CD4-positive, alpha-beta T cell (primary cell): ENCODE measurements at regions not wholly inside any gene's neighbourhood (a gene's known extent, or its start where the extent isn't known, plus 50 kb on each side); places are given as distances from the start of the nearest gene placed in this dataset.

Experiments
- ATAC-seq: fragments of 200-7000 bp; cut with Tn5 transposase; one replicate; pipeline ENCODE4 v1.10.0; 2022; ENCODE audit warnings: mild to moderate bottlenecking; ENCODE audit not compliant: poor library complexity
- CTCF ChIA-PET: fragments of 350-600 bp; sonication (Branson Sonifier 250); formaldehyde crosslinking; loops from one replicate; lab custom pipeline; 2021; ENCODE audit warnings: antibody characterized with exemption, inconsistent platforms; lab: Charles Lee
- POLR2A ChIA-PET: fragments of 350-600 bp; sonication (Branson Sonifier 250); formaldehyde crosslinking; loops from one replicate; lab custom pipeline; 2021; ENCODE audit warnings: antibody characterized with exemption, inconsistent platforms; lab: Charles Lee
- DNase-seq, 14 experiments: peaks; one replicate each; pipeline ENCODE4 v3.0.0-alpha.2; 2013 to 2020; ENCODE audit warnings: mixed read lengths in 2 of 14
- H3K27ac ChIP-seq, 2 donors: one replicate each; pipeline versions ENCODE4 v1.5.1 to v1.7.0; 2013; ENCODE audit warnings: low read length in 2 of 2, low read depth in 1 of 2, mild to moderate bottlenecking in 1 of 2
- H3K27me3 ChIP-seq, 2 experiments: 1 replicate in 1 of 2; 2 replicates in 1 of 2; pipeline versions ENCODE4 v1.6.1 to v1.7.0; 2013; ENCODE audit warnings: low read length in 2 of 2, control low read depth in 1 of 2, mild to moderate bottlenecking in 1 of 2, moderate library complexity in 1 of 2; ENCODE audit not compliant: insufficient read depth in 2 of 2, control insufficient read depth in 1 of 2
- H3K36me3 ChIP-seq: one replicate; pipeline ENCODE4 v1.6.1; 2013; ENCODE audit warnings: low read length, control low read depth; ENCODE audit not compliant: insufficient read depth
- H3K4me1 ChIP-seq: one replicate; pipeline ENCODE4 v1.6.1; 2013; ENCODE audit warnings: low read length, control low read depth; ENCODE audit not compliant: insufficient read depth
- H3K4me3 ChIP-seq: one replicate; pipeline ENCODE4 v1.5.1; 2013; ENCODE audit warnings: mild to moderate bottlenecking, low read length, moderate library complexity
- H3K9me3 ChIP-seq, 2 experiments: 1 replicate in 1 of 2; 2 replicates in 1 of 2; pipeline versions ENCODE4 v1.6.1 to v1.7.0; 2013; ENCODE audit warnings: low read length in 2 of 2, mild to moderate bottlenecking in 2 of 2, control low read depth in 1 of 2, moderate library complexity in 1 of 2; ENCODE audit not compliant: control insufficient read depth in 1 of 2, insufficient read depth in 1 of 2
- H3K27ac Mint-ChIP-seq: one replicate; pipeline ENCODE4 v1.8.0; 2020; ENCODE audit warnings: mixed read lengths
- H3K27me3 Mint-ChIP-seq: one replicate; pipeline ENCODE4 v1.8.0; 2021; ENCODE audit warnings: mixed read lengths
- H3K36me3 Mint-ChIP-seq: one replicate; pipeline ENCODE4 v1.8.0; 2021; ENCODE audit warnings: low read depth, mixed read lengths
- H3K4me1 Mint-ChIP-seq: one replicate; pipeline ENCODE4 v1.8.0; 2021; ENCODE audit warnings: low read depth, mixed read lengths
- H3K4me3 Mint-ChIP-seq: one replicate; pipeline ENCODE4 v1.8.0; 2020; ENCODE audit warnings: mild to moderate bottlenecking, mixed read lengths
- H3K9me3 Mint-ChIP-seq: one replicate; pipeline ENCODE4 v1.8.0; 2020; ENCODE audit warnings: mixed read lengths
- intact Hi-C, 2 experiments: fragments of 100-400 bp; cut with DNase I in 1 of 2; cut with micrococcal nuclease in 1 of 2; formaldehyde crosslinking; loops; one replicate each; pipeline versions ENCODE4 v1.15.1 to v1.9.0; 2023 to 2025; cut with DNase I, micrococcal nuclease
- TF ChIP-seq, protein P1 (sequence below): fragments of 200-600 bp; IDR thresholded peaks from one replicate; pipeline ENCODE4 v1.8.0; 2022; ENCODE audit warnings: antibody characterized with exemption, mild to moderate bottlenecking

- TF ChIP-seq, protein P1, sequence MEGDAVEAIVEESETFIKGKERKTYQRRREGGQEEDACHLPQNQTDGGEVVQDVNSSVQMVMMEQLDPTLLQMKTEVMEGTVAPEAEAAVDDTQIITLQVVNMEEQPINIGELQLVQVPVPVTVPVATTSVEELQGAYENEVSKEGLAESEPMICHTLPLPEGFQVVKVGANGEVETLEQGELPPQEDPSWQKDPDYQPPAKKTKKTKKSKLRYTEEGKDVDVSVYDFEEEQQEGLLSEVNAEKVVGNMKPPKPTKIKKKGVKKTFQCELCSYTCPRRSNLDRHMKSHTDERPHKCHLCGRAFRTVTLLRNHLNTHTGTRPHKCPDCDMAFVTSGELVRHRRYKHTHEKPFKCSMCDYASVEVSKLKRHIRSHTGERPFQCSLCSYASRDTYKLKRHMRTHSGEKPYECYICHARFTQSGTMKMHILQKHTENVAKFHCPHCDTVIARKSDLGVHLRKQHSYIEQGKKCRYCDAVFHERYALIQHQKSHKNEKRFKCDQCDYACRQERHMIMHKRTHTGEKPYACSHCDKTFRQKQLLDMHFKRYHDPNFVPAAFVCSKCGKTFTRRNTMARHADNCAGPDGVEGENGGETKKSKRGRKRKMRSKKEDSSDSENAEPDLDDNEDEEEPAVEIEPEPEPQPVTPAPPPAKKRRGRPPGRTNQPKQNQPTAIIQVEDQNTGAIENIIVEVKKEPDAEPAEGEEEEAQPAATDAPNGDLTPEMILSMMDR: no peak
- H3K4me1 ChIP-seq: no peaks in the 10 kb centered on the region
- ATAC-seq: no peak
- DNase-seq: no peak
- H3K27ac ChIP-seq: no peak overlapping the region
- no peaks in the 10 kb centered on the region for H3K9me3 ChIP-seq
- Mint-ChIP-seq H3K36me3 (no peaks in the 10 kb centered on the region), H3K9me3 (no peaks in the 10 kb centered on the region), H3K27ac (no peak overlapping the region), H3K4me1 (no peaks in the 10 kb centered on the region), H3K27me3 (peaks cover 46% of the 10 kb centered on the region), H3K4me3 (no peak overlapping the region)
- ChIA-PET POLR2A (no interaction called here), CTCF (no interaction called here)
- intact Hi-C loops: no loop called here
- no peaks in the 10 kb centered on the region for H3K36me3 ChIP-seq
- H3K27me3 ChIP-seq: peaks cover 0 to 9% of the 10 kb centered on the region in 2 experiments
- no peak overlapping the region for H3K4me3 ChIP-seq
Measured at GRCh38 chr1:5580926-5581325, 411.3 kb downstream of the NPHP4 start.

GRCh38 chr1:5579966-5580365, 412.3 kb downstream of the NPHP4 start:
- no peaks in the 10 kb centered on the region for H3K4me1 Mint-ChIP-seq
- no peak overlapping the region for H3K4me3 Mint-ChIP-seq
- no peak overlapping the region for H3K27ac ChIP-seq
- no peak overlapping the region for H3K27ac Mint-ChIP-seq
- ATAC-seq (no peak), DNase-seq (no peak)
- ChIA-PET CTCF (no interaction called here), POLR2A (no interaction called here)
- intact Hi-C loops: no loop called here
- H3K9me3 ChIP-seq: no peaks in the 10 kb centered on the region
- no peaks in the 10 kb centered on the region for H3K36me3 Mint-ChIP-seq
- no peaks in the 10 kb centered on the region for H3K36me3 ChIP-seq
- TF ChIP-seq, protein P1: no peak
- H3K4me1 ChIP-seq: no peaks in the 10 kb centered on the region
- H3K27me3 Mint-ChIP-seq: peaks cover 43% of the 10 kb centered on the region
- no peaks in the 10 kb centered on the region for H3K9me3 Mint-ChIP-seq
- peaks cover 0 to 9% of the 10 kb centered on the region in 2 experiments for H3K27me3 ChIP-seq
- H3K4me3 ChIP-seq: no peak overlapping the region

DNA sequence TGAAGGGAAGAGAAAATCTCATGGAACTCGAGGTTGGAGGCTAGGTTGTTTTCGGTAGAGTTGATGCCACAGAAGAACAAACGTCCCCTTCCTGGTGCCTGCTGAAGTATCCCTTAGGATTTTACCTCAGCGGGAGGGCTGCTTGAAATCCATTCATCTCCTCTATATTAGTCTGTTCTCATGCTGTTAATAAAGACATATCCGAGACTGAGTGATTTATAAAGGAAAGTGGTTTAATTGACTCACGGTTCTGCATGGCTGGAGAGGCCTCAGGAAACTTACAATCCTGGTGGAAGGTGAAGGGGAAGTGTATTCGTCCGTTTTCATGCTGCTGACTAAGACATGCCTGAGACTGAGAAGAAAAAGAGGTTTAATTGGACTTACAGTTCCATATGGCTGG, 413.5 kb downstream of the NPHP4 start:
- intact Hi-C loops: no loop called here
- Mint-ChIP-seq H3K27me3 (peaks cover 44% of the 10 kb centered on the region), H3K9me3 (no peaks in the 10 kb centered on the region), H3K27ac (no peak overlapping the region), H3K4me1 (no peaks in the 10 kb centered on the region), H3K4me3 (no peak overlapping the region), H3K36me3 (no peaks in the 10 kb centered on the region)
- DNase-seq (no peak), ATAC-seq (no peak)
- Histone ChIP-seq H3K9me3 (no peaks in the 10 kb centered on the region), H3K27ac (no peak overlapping the region), H3K4me1 (no peaks in the 10 kb centered on the region), H3K27me3 (peaks cover 0 to 9% of the 10 kb centered on the region in 2 experiments), H3K4me3 (no peak overlapping the region), H3K36me3 (no peaks in the 10 kb centered on the region)
- TF ChIP-seq, protein P1: no peak
- POLR2A ChIA-PET: no interaction called here
- CTCF ChIA-PET: no interaction called here
